ENCODE measurements at regions not wholly inside any gene's neighbourhood (a gene's known extent, or its start where the extent isn't known, plus 50 kb on each side); places are given as distances from the start of the nearest gene placed in this dataset.

- no peak overlapping the region for H3K4me3 ChIP-seq (ENCODE audit: low read length)
- no peaks in the 10 kb centered on the region for H3K9me3 ChIP-seq (ENCODE audit: control insufficient read depth, low read length)
- H3K27ac ChIP-seq (ENCODE audit: low read length) = no peak overlapping the region
- H3K27me3 ChIP-seq (ENCODE audit: control insufficient read depth, insufficient read depth) = no peaks in the 10 kb centered on the region
- ATAC-seq (no peak), DNase-seq (peak in 1 of 3 donors; percentile 44)
- H3K4me1 ChIP-seq (ENCODE audit: control insufficient read depth, insufficient read depth, low read length) = no peaks in the 10 kb centered on the region
- 96% methylated on average over 12 of the region's 12 CpGs for WGBS
- intact Hi-C loops (cut with DNase I) = loop anchor here in 1 of 4 donors (5.0 kb wide), 1 partner anchor 45 kb away; no protein-coding TSS in a partner anchor
Measured at GRCh38 chr16:85367485-85367884, 245.6 kb upstream of the GSE1 start.

DNA sequence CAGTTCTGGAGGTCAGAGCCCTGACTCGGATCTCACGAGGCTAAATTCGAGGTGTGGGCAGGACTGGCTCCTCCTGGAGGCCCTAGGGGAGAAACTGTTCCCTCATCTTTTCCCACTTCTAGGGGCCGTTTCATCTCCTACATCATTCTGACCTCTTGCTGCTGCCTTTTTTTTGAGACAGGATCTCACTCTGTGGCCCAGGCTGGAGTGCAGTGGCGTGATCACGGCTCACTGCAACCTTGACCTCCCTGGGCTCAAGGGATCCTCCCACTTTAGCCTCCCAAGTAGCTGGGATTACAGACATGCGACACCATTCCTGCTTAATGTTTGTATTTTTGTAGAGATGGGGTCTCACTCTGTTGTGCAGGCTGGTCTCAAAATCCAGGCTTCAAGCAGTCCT is 244.1 kb upstream of the GSE1 start:
- H3K27me3 ChIP-seq (ENCODE audit: control insufficient read depth, insufficient read depth) = no peaks in the 10 kb centered on the region
- H3K27ac ChIP-seq (ENCODE audit: low read length) = no peak overlapping the region
- H3K4me1 ChIP-seq (ENCODE audit: control insufficient read depth, insufficient read depth, low read length) = no peaks in the 10 kb centered on the region
- DNase-seq (no peak), ATAC-seq (no peak)
- 90% methylated on average over 7 of the region's 7 CpGs for WGBS
- no peak overlapping the region for H3K4me3 ChIP-seq (ENCODE audit: low read length)
- no peaks in the 10 kb centered on the region for H3K9me3 ChIP-seq (ENCODE audit: control insufficient read depth, low read length)
- intact Hi-C loops (cut with DNase I) = loop anchor here in 1 of 4 donors (5.0 kb wide), 1 partner anchor 47 kb away; no protein-coding TSS in a partner anchor

- 61% methylated on average over 20 of the region's 20 CpGs for WGBS
- H3K4me3 ChIP-seq (ENCODE audit: low read length) = no peak overlapping the region
- H3K4me1 ChIP-seq (ENCODE audit: control insufficient read depth, insufficient read depth, low read length) = no peaks in the 10 kb centered on the region
- H3K9me3 ChIP-seq (ENCODE audit: control insufficient read depth, low read length) = no peaks in the 10 kb centered on the region
- intact Hi-C loops (cut with DNase I) = loop anchor here in 1 of 4 donors (5.0 kb wide), 1 partner anchor 48 kb away; no protein-coding TSS in a partner anchor
- peak; percentile 50 to 52 for ATAC-seq
- peak overlapping the region; percentile 10 for H3K27ac ChIP-seq (ENCODE audit: low read length)
- DNase-seq = peak; percentile 65 to 87 (median 85)
- no peaks in the 10 kb centered on the region for H3K27me3 ChIP-seq (ENCODE audit: control insufficient read depth, insufficient read depth)
Measured at GRCh38 chr16:85369741-85370528, 243.2 kb upstream of the GSE1 start.

GRCh38 chr16:85370543-85370880 is 242.6 kb upstream of the GSE1 start:
- H3K27me3 ChIP-seq (ENCODE audit: control insufficient read depth, insufficient read depth) = no peaks in the 10 kb centered on the region
- H3K27ac ChIP-seq (ENCODE audit: low read length) = peak overlapping the region; percentile 10
- no peaks in the 10 kb centered on the region for H3K4me1 ChIP-seq (ENCODE audit: control insufficient read depth, insufficient read depth, low read length)
- no peak overlapping the region for H3K4me3 ChIP-seq (ENCODE audit: low read length)
- intact Hi-C loops (cut with DNase I) = no loop called here
- 29% methylated on average over 6 of the region's 6 CpGs for WGBS
- no peaks in the 10 kb centered on the region for H3K9me3 ChIP-seq (ENCODE audit: control insufficient read depth, low read length)
- DNase-seq (no peak), ATAC-seq (peak; percentile 25 to 28)

DNA sequence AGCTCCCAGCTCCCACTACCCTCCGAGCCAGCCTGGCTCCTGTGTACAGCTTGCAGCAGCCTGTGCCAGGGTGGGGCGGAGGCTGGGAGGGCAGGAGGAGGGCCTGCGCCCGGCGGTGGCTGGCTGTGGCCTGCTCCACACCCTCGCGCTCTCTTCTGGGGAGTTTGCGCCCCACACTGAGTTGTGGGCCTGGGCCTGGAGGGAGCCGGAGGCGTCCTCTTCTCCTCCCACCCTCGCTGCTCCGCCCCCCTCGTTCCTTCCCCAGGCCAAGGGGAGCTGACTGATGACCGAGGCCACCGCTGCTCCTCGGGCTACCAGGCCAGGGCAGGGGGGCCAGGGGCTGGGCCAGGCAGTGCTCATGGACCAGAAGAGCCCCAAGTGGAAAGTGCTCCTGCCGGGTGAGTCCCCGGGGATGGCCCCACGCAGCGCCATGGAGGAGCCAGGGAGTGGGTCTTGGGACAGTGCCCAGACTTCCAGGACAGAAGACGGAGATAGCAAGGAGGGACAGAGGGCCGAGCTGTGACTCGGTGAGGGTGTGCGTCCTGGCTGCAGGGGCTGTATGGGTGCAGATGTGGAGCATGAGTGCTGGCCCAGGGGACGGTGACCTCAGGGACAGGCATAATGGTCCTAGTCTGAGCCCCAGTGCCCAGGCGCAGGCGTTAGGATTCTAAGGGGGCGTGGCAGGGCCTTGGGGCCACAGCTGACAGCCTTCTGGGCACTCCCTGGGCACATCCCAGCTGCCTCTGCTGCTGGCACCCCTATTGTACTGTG is 242.1 kb upstream of the GSE1 start:
- Histone ChIP-seq H3K27me3 (ENCODE audit: control insufficient read depth, insufficient read depth) (no peaks in the 10 kb centered on the region), H3K9me3 (ENCODE audit: control insufficient read depth, low read length) (no peaks in the 10 kb centered on the region), H3K27ac (ENCODE audit: low read length) (peak overlapping the region; percentile 10), H3K4me3 (ENCODE audit: low read length) (no peak overlapping the region), H3K4me1 (ENCODE audit: control insufficient read depth, insufficient read depth, low read length) (peaks cover 3% of the 10 kb centered on the region)
- WGBS = 29% methylated on average over 28 of the region's 28 CpGs
- intact Hi-C loops (cut with DNase I) = no loop called here
- DNase-seq (peak; percentile 68 to 90 (median 88)), ATAC-seq (peak; percentile 70 to 82)

GRCh38 chr16:85371948-85372347 is 241.2 kb upstream of the GSE1 start:
- intact Hi-C loops (cut with DNase I) = no loop called here
- no peak for DNase-seq
- no peaks in the 10 kb centered on the region for H3K27me3 ChIP-seq (ENCODE audit: control insufficient read depth, insufficient read depth)
- H3K4me3 ChIP-seq (ENCODE audit: low read length) = no peak overlapping the region
- H3K4me1 ChIP-seq (ENCODE audit: control insufficient read depth, insufficient read depth, low read length) = peaks cover 8% of the 10 kb centered on the region
- H3K9me3 ChIP-seq (ENCODE audit: control insufficient read depth, low read length) = no peaks in the 10 kb centered on the region
- 90% methylated on average over 10 of the region's 10 CpGs for WGBS
- H3K27ac ChIP-seq (ENCODE audit: low read length) = no peak overlapping the region
- ATAC-seq = no peak

DNA sequence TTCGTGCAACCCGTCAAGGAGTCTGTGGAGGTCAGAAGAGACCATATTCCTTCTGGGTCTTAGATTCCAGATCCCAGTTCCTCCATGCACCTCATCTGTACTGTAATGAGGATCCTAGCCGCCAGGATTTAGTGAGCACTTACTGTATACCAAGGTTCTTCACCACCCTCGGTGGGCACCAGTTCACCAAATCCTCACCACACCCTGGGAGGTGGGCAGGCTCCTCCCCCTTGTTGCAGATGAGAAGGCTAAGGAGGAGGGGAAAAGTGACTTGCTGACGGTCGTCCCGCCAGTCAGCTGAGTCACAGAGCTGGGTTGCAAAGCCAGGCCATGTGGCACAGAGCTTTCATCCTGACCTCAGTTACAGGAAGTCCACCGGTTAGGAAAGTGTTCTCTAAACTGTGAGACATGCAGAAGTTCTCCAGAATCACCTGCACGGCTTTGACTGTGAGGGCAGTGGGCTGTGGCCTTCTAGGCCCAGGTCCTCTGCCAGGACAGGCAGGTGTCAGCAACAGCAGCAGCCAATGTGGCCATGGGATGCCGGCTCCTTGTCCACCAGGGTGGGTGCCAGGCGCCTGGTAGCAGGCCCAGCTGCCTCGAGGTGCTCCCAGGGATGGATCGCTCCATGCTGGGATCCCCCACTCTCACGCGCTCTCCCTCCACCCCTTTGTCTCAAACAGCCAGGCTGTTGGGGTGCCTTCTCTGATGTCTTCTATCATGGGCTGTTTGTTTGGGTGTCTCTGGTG is 240.3 kb upstream of the GSE1 start:
- Histone ChIP-seq H3K27ac (ENCODE audit: low read length) (no peak overlapping the region), H3K4me3 (ENCODE audit: low read length) (no peak overlapping the region), H3K4me1 (ENCODE audit: control insufficient read depth, insufficient read depth, low read length) (peaks cover 8% of the 10 kb centered on the region), H3K27me3 (ENCODE audit: control insufficient read depth, insufficient read depth) (no peaks in the 10 kb centered on the region), H3K9me3 (ENCODE audit: control insufficient read depth, low read length) (no peaks in the 10 kb centered on the region)
- WGBS = 74% methylated on average over 15 of the region's 15 CpGs
- intact Hi-C loops (cut with DNase I) = no loop called here
- ATAC-seq (no peak), DNase-seq (peak in 1 of 3 donors; percentile 59)

DNA sequence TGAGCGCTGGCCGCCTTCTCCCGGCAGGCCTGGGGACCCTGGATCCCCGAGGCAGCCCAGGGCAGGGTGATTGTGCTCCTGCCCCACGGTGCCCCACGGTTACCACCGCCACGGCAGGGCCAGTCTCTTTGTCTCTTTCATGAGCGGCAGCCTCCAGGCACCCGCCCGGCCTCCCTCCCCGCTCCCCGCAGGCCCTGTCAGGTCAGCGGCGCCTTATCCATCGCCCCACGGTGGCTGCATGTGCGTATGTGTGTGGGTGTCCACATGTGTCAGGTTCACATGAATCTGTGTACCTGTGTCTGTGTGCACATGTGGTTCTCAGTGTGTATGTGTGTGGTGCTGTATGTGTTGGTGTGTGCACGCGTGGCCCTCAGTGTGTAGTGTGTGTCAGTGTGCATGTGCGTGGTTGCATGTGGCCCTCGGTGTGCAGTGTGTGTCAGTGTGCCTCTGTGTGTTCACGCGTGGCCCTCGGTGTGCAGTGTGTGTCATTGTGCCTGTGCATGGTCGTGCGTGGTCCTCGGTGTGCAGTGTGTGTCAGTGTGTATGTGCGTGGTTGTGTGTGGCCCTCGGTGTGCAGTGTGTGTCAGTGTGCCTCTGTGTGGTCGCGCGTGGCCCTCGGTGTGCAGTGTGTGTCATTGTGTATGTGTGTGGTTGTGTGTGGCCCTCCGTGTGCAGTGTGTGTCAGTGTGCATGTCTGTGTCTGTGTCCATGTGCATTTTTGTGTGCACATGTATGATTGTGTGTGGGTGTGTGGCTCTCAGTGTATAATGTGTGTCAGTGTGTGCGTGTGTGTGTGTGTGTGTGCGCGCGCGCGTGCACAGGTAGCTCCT is 239.2 kb upstream of the GSE1 start:
- H3K4me1 ChIP-seq (ENCODE audit: control insufficient read depth, insufficient read depth, low read length) = peaks cover 12% of the 10 kb centered on the region

GRCh38 chr16:85374571-85374872 is 238.6 kb upstream of the GSE1 start:
- intact Hi-C loops (cut with DNase I) = no loop called here
- no peak overlapping the region for H3K4me3 ChIP-seq (ENCODE audit: low read length)
- peaks cover 17% of the 10 kb centered on the region for H3K4me1 ChIP-seq (ENCODE audit: control insufficient read depth, insufficient read depth, low read length)
- no peak for ATAC-seq
- no peaks in the 10 kb centered on the region for H3K9me3 ChIP-seq (ENCODE audit: control insufficient read depth, low read length)
- 67% methylated on average over 10 of the region's 10 CpGs for WGBS
- no peak overlapping the region for H3K27ac ChIP-seq (ENCODE audit: low read length)
- no peaks in the 10 kb centered on the region for H3K27me3 ChIP-seq (ENCODE audit: control insufficient read depth, insufficient read depth)
- DNase-seq = peak in 1 of 3 donors; percentile 66

More for the DNA sequence above, 239.2 kb upstream of the GSE1 start:
- ATAC-seq = no peak
- Histone ChIP-seq H3K9me3 (ENCODE audit: control insufficient read depth, low read length) (no peaks in the 10 kb centered on the region), H3K27ac (ENCODE audit: low read length) (no peak overlapping the region), H3K4me3 (ENCODE audit: low read length) (no peak overlapping the region), H3K27me3 (ENCODE audit: control insufficient read depth, insufficient read depth) (no peaks in the 10 kb centered on the region)
- no peak for DNase-seq
- intact Hi-C loops (cut with DNase I) = no loop called here
- WGBS = 89% methylated on average over 41 of the region's 41 CpGs

DNA sequence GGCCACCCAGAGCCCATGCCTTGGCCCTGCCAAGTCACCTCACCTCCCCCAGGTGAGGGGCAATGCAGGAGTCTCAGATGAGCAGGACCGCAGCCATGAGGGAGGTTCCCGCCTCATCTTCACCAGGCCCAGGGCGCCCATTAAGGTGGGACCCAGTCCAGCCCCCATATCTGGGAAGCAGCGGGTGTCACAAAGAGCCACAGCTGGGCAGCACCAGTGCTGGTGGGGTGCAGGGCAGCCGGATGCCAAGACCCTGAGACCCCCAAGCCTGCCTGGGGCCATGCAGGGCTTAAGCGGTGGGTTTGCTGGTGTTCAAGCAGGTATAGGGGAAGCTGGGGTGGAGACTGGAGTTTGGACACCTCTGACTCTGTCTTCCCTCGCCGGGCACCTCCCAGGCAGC is 237.8 kb upstream of the GSE1 start:
- Histone ChIP-seq H3K4me1 (ENCODE audit: control insufficient read depth, insufficient read depth, low read length) (peaks cover 17% of the 10 kb centered on the region), H3K9me3 (ENCODE audit: control insufficient read depth, low read length) (no peaks in the 10 kb centered on the region), H3K27ac (ENCODE audit: low read length) (no peak overlapping the region), H3K4me3 (ENCODE audit: low read length) (no peak overlapping the region), H3K27me3 (ENCODE audit: control insufficient read depth, insufficient read depth) (no peaks in the 10 kb centered on the region)
- 96% methylated on average over 8 of the region's 8 CpGs for WGBS
- no peak for ATAC-seq
- intact Hi-C loops (cut with DNase I) = no loop called here
- DNase-seq = peak in 2 of 3 donors; percentile 53 to 60
